ENCODE measurements at regions not wholly inside any gene's neighbourhood (a gene's known extent, or its start where the extent isn't known, plus 50 kb on each side); places are given as distances from the start of the nearest gene placed in this dataset.
"Not testable (repeated sequence)": the region's sequence is repeated elsewhere in the genome, so short reads cannot be mapped to it uniquely, and the experiment has no call there.

GRCh38 chr12:84201976-84202375 is 710.6 kb downstream of the SLC6A15 start:
- DNase-seq, result no peak

- DNase-seq, result no peak
These were observed 714.2 kb downstream of the SLC6A15 start for GRCh38 chr12:84198294-84198946.

- no peak for DNase-seq
These were observed 720.8 kb downstream of the SLC6A15 start for GRCh38 chr12:84191779-84192178.

GRCh38 chr12:84186433-84186832 is 726.2 kb downstream of the SLC6A15 start:
- DNase-seq, result no peak

GRCh38 chr12:84183576-84183975 is 729.0 kb downstream of the SLC6A15 start:
- DNase-seq, result no peak

GRCh38 chr12:84174115-84174514 is 738.5 kb downstream of the SLC6A15 start:
- no peak for DNase-seq

GRCh38 chr12:84172823-84173424 is 739.7 kb downstream of the SLC6A15 start:
- no peak for DNase-seq

- DNase-seq, result no peak
These were observed 745.8 kb downstream of the SLC6A15 start for GRCh38 chr12:84166812-84167211.

- DNase-seq, result no peak
These were observed 746.5 kb downstream of the SLC6A15 start for GRCh38 chr12:84165998-84166571.

- no peak for DNase-seq
These were observed 751.3 kb downstream of the SLC6A15 start for GRCh38 chr12:84161296-84161695.

- DNase-seq, result no peak
These were observed 753.3 kb downstream of the SLC6A15 start for GRCh38 chr12:84159260-84159659.

- no peak for DNase-seq
These were observed 755.4 kb downstream of the SLC6A15 start for GRCh38 chr12:84157170-84157569.

GRCh38 chr12:84154991-84155930 is 757.3 kb downstream of the SLC6A15 start:
- not testable (repeated sequence) for DNase-seq

- DNase-seq, result not testable (repeated sequence)
These were observed 758.1 kb downstream of the SLC6A15 start for GRCh38 chr12:84154439-84154990.

- DNase-seq, result no peak
These were observed 762.4 kb downstream of the SLC6A15 start for GRCh38 chr12:84150201-84150600.

- no peak for DNase-seq
These were observed 764.3 kb downstream of the SLC6A15 start for GRCh38 chr12:84148335-84148734.

- DNase-seq, result peak; percentile 15
These were observed 775.7 kb downstream of the SLC6A15 start for GRCh38 chr12:84136862-84137367.

GRCh38 chr12:84135586-84136279 is 776.9 kb downstream of the SLC6A15 start:
- no peak for DNase-seq

GRCh38 chr12:84134797-84135366 is 777.7 kb downstream of the SLC6A15 start:
- DNase-seq, result no peak

GRCh38 chr12:84131076-84131475 is 781.5 kb downstream of the SLC6A15 start:
- DNase-seq, result no peak

- no peak for DNase-seq
These were observed 784.2 kb downstream of the SLC6A15 start for GRCh38 chr12:84128117-84128991.
